LoVo (cell line): ENCODE measurements at regions not wholly inside any gene's neighbourhood (a gene's known extent, or its start where the extent isn't known, plus 50 kb on each side); places are given as distances from the start of the nearest gene placed in this dataset.

ENCODE experiments used
- DNase-seq: peaks from one replicate; pipeline ENCODE4 v3.0.0-alpha.2; 2016; ENCODE audit warnings: low spot score

DNA sequence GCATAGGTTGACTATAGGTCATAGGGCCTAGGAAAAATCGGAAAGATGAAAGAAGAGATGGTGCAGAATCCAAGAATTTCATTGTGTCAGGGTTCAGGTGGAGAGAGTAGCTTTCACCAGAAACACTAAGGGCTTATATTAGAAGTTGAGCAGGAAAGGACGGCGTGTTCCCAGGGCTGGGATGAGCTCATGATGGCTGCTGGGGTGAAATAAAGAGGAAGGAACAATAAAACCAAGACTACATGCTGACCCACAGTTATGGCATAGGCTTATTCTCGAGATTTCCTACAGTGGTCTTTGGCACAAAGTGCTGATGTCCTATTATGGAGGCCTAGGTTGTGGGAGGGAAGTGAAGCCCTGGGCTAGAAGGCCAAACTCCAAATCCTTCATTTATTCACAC lies 195.8 kb downstream of the PTEN start:
- DNase-seq: no peak

- no peak for DNase-seq
Measured at GRCh38 chr10:88060762-88061161, 197.3 kb downstream of the PTEN start.

- no peak for DNase-seq
Measured at GRCh38 chr10:88062385-88062784, 199.0 kb downstream of the PTEN start.

GRCh38 chr10:88062798-88063472 lies 199.5 kb downstream of the PTEN start:
- DNase-seq: no peak

DNA sequence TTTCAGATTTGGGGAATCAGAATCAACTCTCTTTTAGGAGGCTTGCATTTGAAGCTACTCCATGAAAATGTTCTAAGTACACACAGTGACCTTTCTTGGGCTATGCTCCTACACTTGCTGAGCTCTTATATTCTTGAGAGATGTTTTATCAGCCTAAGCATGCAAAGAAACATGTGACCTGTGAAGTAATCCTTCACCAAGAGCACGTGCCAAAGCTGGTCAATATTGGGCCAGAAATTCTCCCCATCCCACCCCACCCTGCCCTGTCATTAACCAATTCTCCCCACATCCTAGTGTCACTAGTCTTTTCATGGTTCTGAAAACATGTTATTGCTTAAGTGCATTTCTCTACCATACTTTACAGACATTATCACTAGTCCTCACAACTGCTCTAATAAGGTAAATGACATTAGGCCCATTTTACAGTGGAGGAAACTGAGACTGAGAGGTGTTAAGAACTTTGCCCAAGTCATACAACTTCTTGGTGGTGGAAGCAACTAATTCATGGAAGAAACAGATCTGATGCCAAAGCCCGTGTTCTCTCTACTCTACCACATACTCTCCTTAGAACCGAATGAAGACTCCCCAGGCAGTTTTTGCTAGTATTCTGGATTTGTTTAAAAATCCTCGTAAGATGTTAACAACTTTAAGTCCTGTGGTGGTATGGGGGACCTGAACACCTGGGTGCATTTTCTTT lies 200.6 kb downstream of the PTEN start:
- DNase-seq: no peak

- DNase-seq: no peak
Measured at GRCh38 chr10:88064608-88065382, 201.4 kb downstream of the PTEN start.

- DNase-seq: no peak
Measured at GRCh38 chr10:88065383-88066049, 202.1 kb downstream of the PTEN start.

GRCh38 chr10:88066319-88066718 lies 202.9 kb downstream of the PTEN start:
- no peak for DNase-seq

- no peak for DNase-seq
Measured at GRCh38 chr10:88066876-88067275, 203.5 kb downstream of the PTEN start.

GRCh38 chr10:88067737-88068136 lies 204.3 kb downstream of the PTEN start:
- DNase-seq: no peak

GRCh38 chr10:88069338-88069737 lies 205.9 kb downstream of the PTEN start:
- no peak for DNase-seq

DNA sequence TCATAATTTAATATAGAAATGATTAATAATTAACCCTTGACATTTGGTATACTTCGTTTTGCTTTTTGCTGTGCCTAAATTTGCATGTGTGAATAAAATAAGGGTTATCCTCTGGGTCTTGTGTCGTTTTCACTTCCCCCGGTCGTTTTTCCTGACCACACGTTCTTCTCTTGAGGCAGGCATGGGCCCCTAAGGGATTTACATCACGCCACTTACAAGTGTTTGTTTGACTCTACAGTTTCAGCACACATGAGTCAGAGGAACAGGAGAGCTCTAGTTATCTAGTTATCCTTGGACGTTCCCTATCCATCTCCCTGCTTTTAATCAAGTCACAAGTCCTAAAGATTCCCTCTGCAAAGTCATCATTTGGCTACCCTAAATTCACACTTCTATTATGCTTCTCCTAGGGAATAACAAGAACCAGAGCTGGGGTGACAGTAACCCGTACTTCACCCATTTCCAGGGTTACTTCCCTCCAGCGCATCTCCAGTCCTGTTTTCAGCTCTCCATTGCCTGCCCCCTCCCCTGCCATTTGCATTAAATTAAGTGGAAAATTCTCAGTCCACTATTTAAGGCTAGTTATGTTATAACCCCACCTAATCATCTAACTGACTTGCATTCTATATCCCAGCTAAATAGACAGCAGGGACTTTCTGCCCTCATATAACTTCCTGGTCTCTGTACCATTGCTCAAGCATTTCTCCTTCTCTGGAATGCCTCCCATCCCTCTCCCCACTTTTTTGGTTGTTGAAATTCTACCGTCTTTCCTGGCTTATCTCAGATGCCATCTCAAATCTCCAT lies 206.9 kb downstream of the PTEN start:
- no peak for DNase-seq

DNA sequence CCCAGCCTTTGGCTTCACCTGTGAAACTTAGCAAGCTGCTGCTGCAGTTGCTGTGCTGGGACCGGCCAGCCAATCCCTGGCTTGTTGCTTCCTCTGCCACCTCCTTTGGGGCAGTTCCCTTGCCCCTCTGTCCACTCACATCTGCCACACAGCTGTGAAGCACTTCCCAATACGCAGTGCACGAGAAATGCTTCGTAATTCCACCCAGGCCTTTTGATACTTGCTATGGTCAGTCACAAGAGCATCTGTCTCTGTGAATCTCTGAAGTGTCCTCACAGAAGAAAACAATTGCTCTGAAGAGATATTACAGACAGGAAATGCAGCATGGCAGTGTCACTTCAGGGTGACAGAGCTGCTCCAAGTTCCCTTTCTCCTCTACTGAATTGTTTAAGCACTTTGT lies 208.5 kb downstream of the PTEN start:
- no peak for DNase-seq

GRCh38 chr10:88073682-88074081 lies 210.3 kb downstream of the PTEN start:
- no peak for DNase-seq

DNA sequence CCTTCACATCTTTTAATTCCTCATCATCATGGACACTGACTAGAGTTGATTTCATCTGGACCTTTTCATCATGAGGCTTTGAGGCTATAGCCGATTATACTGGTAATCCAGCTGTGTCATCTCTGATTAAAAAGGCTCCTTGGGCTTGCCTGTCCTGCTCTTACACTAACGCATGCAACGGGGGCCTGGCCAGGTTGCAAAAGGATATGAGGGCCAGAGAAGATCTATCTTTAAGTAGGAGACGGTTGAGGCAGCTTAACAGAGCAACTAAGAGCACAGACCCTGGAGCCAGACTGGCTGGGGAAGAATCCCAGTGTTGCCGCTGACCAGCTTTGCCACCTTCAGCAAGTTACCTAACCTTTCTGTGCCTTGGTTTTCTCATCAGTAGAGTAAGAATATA lies 211.5 kb downstream of the PTEN start:
- DNase-seq: no peak

- DNase-seq: peak; percentile 1
Measured at GRCh38 chr10:88076027-88076880, 212.8 kb downstream of the PTEN start.

DNA sequence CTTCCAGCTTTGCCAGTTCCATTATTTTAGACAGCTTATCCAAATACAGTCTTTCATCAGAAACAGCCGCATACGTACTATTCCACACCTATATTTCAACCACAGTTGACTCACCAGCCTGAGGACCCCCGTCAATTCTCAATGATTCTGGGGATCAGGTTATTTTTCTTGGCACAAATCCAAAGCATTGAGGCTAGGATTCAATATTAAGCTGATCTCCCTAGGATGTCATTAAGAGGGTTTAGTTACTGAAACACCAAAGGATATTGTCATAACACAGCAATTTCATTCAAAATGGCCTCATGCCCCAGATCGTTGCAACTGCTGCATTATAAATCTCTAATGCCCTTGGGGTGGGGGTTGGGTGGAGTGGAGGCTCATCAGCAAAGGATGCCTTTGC lies 214.6 kb downstream of the PTEN start:
- DNase-seq: no peak

GRCh38 chr10:88080213-88080612 lies 216.8 kb downstream of the PTEN start:
- peak; percentile 47 for DNase-seq

- DNase-seq: no peak
Measured at GRCh38 chr10:88081457-88082054, 218.1 kb downstream of the PTEN start.

GRCh38 chr10:88082391-88082790 lies 219.0 kb downstream of the PTEN start:
- no peak for DNase-seq
